SK-N-SH (cell line): ENCODE measurements at regions not wholly inside any gene's neighbourhood (a gene's known extent, or its start where the extent isn't known, plus 50 kb on each side); places are given as distances from the start of the nearest gene placed in this dataset.

ENCODE experiments used
- CTCF ChIA-PET: fragments of 300-600, 350-600 bp; formaldehyde crosslinking; extraction: SDS; loops from one replicate; lab custom pipeline; 2021; lab: Yijun Ruan, JAX
- POLR2A ChIA-PET: fragments of 350-600 bp; sonication (Branson Sonifier 250); formaldehyde crosslinking; extraction: SDS; loops from one replicate; lab custom pipeline; 2020; ENCODE audit warnings: antibody characterized with exemption, inconsistent platforms; lab: Yijun Ruan, JAX
- DNase-seq: peaks from one replicate; pipeline ENCODE4 v3.0.0; 2012
- H2AFZ ChIP-seq: fragments of 200-600 bp; sonication (generic); 2 replicates; pipeline ENCODE4 v1.8.1; 2016; ENCODE audit warnings: antibody characterized with exemption, mild to moderate bottlenecking, low read depth
- H3F3A ChIP-seq: fragments of 200-600 bp; sonication (generic); replicated peaks from 2 replicates; pipeline ENCODE3; 2016; ENCODE audit warnings: antibody characterized with exemption, mild to moderate bottlenecking; ENCODE audit not compliant: insufficient read depth
- H3K27ac ChIP-seq, 2 experiments: fragments of 200-500 bp in 1 of 2; fragments of 200-600 bp in 1 of 2; sonication (Bioruptor generic) in 1 of 2; sonication (generic), shearing (Covaris generic) in 1 of 2; 2 replicates each; pipeline versions ENCODE4 v1.5.1 to v1.6.1; 2014 to 2016; ENCODE audit warnings: low read depth in 2 of 2, inconsistent platforms in 1 of 2, low read length in 1 of 2, mild to moderate bottlenecking in 1 of 2, mixed read lengths in 1 of 2
- H3K27me3 ChIP-seq: fragments of 200-600 bp; sonication (generic), shearing (Covaris generic); 2 replicates; pipeline ENCODE4 v1.6.1; 2016; ENCODE audit warnings: mixed run types; ENCODE audit not compliant: insufficient read depth
- H3K36me3 ChIP-seq, 2 experiments: fragments of 200-500 bp in 1 of 2; fragments of 200-600 bp in 1 of 2; sonication (Bioruptor generic) in 1 of 2; sonication (generic) in 1 of 2; replicated peaks in 1 of 2; 2 replicates each; pipeline versions ENCODE3 to v1.5.1; 2014 to 2016; ENCODE audit warnings: low read length in 1 of 2, mild to moderate bottlenecking in 1 of 2; ENCODE audit not compliant: insufficient read depth in 2 of 2, control insufficient read depth in 1 of 2
- H3K4me1 ChIP-seq, 2 experiments: fragments of 200-500 bp in 1 of 2; fragments of 200-600 bp in 1 of 2; sonication (Bioruptor generic) in 1 of 2; sonication (generic), shearing (Covaris generic) in 1 of 2; 2 replicates each; pipeline versions ENCODE4 v1.5.1 to v1.6.1; 2014 to 2016; ENCODE audit warnings: low read depth in 1 of 2, low read length in 1 of 2, mixed run types in 1 of 2; ENCODE audit not compliant: insufficient read depth in 2 of 2, control insufficient read depth in 1 of 2
- H3K4me2 ChIP-seq: fragments of 200-600 bp; sonication (generic), shearing (Covaris generic); 2 replicates; pipeline ENCODE4 v1.6.1; 2017; ENCODE audit warnings: mixed run types
- H3K4me3 ChIP-seq, 2 experiments: fragments of 200-500 bp in 1 of 2; fragments of 200-600 bp in 1 of 2; sonication (Bioruptor generic) in 1 of 2; sonication (generic), shearing (Covaris generic) in 1 of 2; 2 replicates each; pipeline versions ENCODE4 v1.5.1 to v1.8.1; 2014 to 2016; ENCODE audit warnings: low read depth in 2 of 2, inconsistent platforms in 1 of 2, low read length in 1 of 2, mild to moderate bottlenecking in 1 of 2, mixed read lengths in 1 of 2, moderate library complexity in 1 of 2
- H3K79me2 ChIP-seq: fragments of 200-600 bp; sonication (generic); 2 replicates; pipeline ENCODE4 v1.8.1; 2017; ENCODE audit warnings: mild to moderate bottlenecking; ENCODE audit not compliant: insufficient read depth
- H3K9ac ChIP-seq: fragments of 200-600 bp; sonication (generic); 2 replicates; pipeline ENCODE4 v1.6.1; 2017; ENCODE audit warnings: mixed run types
- H3K9me2 ChIP-seq: fragments of 200-600 bp; sonication (generic); 2 replicates; pipeline ENCODE4 v1.6.1; 2017; ENCODE audit warnings: mixed run types
- H3K9me3 ChIP-seq: fragments of 200-600 bp; sonication (generic); 2 replicates; pipeline ENCODE4 v1.6.1; 2017; ENCODE audit warnings: mixed run types, mild to moderate bottlenecking, moderate library complexity
- H4K20me1 ChIP-seq: fragments of 200-600 bp; sonication (generic); 2 replicates; pipeline ENCODE4 v1.6.1; 2017; ENCODE audit warnings: mild to moderate bottlenecking, mixed run types; ENCODE audit not compliant: insufficient read depth
- CHD2 ChIP-seq: fragments of 150-350 bp; IDR thresholded peaks from 2 replicates; pipeline ENCODE4 v1.6.1; 2018; ENCODE audit warnings: low read length; ENCODE audit not compliant: partially characterized antibody
- CTCF ChIP-seq: fragments of 200-600 bp; sonication (generic); IDR thresholded peaks from 2 replicates; pipeline ENCODE4 v1.6.1; 2017; ENCODE audit warnings: antibody characterized with exemption, mild to moderate bottlenecking, moderate library complexity
- EZH2phosphoT487 ChIP-seq: fragments of 200-600 bp; sonication (generic); IDR thresholded peaks from 2 replicates; pipeline ENCODE4 v1.6.1; 2017; ENCODE audit warnings: low read depth, mixed run types, mild to moderate bottlenecking, antibody characterized with exemption, moderate library complexity, borderline replicate concordance
- IRF3 ChIP-seq: fragments of 150-350 bp; IDR thresholded peaks from 2 replicates; pipeline ENCODE4 v1.6.1; 2016; ENCODE audit warnings: mild to moderate bottlenecking, low read depth, low read length
- JUND ChIP-seq: IDR thresholded peaks from 2 replicates; pipeline ENCODE4 v1.4.0; 2012
- MXI1 ChIP-seq: IDR thresholded peaks from 2 replicates; pipeline ENCODE4 v1.6.1; 2012; ENCODE audit warnings: mild to moderate bottlenecking, low read depth, low read length, improper control_type of control experiment
- NFIC ChIP-seq: IDR thresholded peaks from 2 replicates; pipeline ENCODE4 v1.4.0; 2012; ENCODE audit warnings: borderline replicate concordance
- NRF1 ChIP-seq: IDR thresholded peaks from 2 replicates; pipeline ENCODE4 v1.6.1; 2012; ENCODE audit warnings: low read depth, mild to moderate bottlenecking, low read length
- RAD21 ChIP-seq: IDR thresholded peaks from 2 replicates; pipeline ENCODE4 v1.6.1; 2012; ENCODE audit warnings: mild to moderate bottlenecking, low read length
- REST ChIP-seq: IDR thresholded peaks from 2 replicates; pipeline ENCODE4 v1.6.1; 2012; ENCODE audit warnings: mild to moderate bottlenecking, low read depth, low read length, moderate library complexity
- RFX5 ChIP-seq: IDR thresholded peaks from 2 replicates; pipeline ENCODE4 v1.6.1; 2012; ENCODE audit warnings: mild to moderate bottlenecking, improper control_type of control experiment, low read length
- TAF1 ChIP-seq: IDR thresholded peaks from 2 replicates; pipeline ENCODE4 v1.6.1; 2012; ENCODE audit warnings: low read depth, mild to moderate bottlenecking, low read length, moderate library complexity, borderline replicate concordance
- TCF12 ChIP-seq: IDR thresholded peaks from 2 replicates; pipeline ENCODE4 v1.4.0; 2012
- ZBTB33 ChIP-seq: IDR thresholded peaks from 2 replicates; pipeline ENCODE4 v1.4.0; 2012; ENCODE audit warnings: low read depth, borderline replicate concordance
- WGBS: methylation state at CpG from one replicate; pipeline ENCODE4 v1.1.6; 2017; ENCODE audit warnings: low lambda C conversion rate; 5-methylcytosine and 5-hydroxymethylcytosine counted together

GRCh38 chr13:100728201-100728600, 53.6 kb upstream of the TMTC4 start:
- Histone ChIP-seq H3K79me2 (no peaks in the 10 kb centered on the region), H3K4me1 (no peaks in the 10 kb centered on the region), H3K9me3 (no peaks in the 10 kb centered on the region), H2AFZ (no peak overlapping the region), H3F3A (no peaks in the 10 kb centered on the region), H3K9ac (no peak overlapping the region), H3K36me3 (no peaks in the 10 kb centered on the region), H3K27ac (no peak overlapping the region), H3K9me2 (no peaks in the 10 kb centered on the region), H3K4me3 (no peak overlapping the region), H4K20me1 (no peaks in the 10 kb centered on the region), H3K4me2 (no peak overlapping the region), H3K27me3 (no peaks in the 10 kb centered on the region)
- ChIA-PET CTCF (no interaction called here), POLR2A (no interaction called here)
- DNase-seq, result no peak
- TF ChIP-seq CTCF, result no peak
- TF ChIP-seq NFIC, result no peak
- TF ChIP-seq MXI1, result no peak
- no peak for TF ChIP-seq TAF1
- TF ChIP-seq ZBTB33, result no peak
- no peak for TF ChIP-seq NRF1
- TF ChIP-seq TCF12, result no peak
- no peak for TF ChIP-seq IRF3
- no peak for TF ChIP-seq JUND
- no peak for TF ChIP-seq CHD2
- no peak for TF ChIP-seq REST
- TF ChIP-seq RFX5, result no peak
- no peak for TF ChIP-seq EZH2phosphoT487
- TF ChIP-seq RAD21, result no peak
- 35% methylated on average over 5 of the region's 5 CpGs for WGBS
